ENCODE measurements at regions not wholly inside any gene's neighbourhood (a gene's known extent, or its start where the extent isn't known, plus 50 kb on each side); places are given as distances from the start of the nearest gene placed in this dataset.

DNA sequence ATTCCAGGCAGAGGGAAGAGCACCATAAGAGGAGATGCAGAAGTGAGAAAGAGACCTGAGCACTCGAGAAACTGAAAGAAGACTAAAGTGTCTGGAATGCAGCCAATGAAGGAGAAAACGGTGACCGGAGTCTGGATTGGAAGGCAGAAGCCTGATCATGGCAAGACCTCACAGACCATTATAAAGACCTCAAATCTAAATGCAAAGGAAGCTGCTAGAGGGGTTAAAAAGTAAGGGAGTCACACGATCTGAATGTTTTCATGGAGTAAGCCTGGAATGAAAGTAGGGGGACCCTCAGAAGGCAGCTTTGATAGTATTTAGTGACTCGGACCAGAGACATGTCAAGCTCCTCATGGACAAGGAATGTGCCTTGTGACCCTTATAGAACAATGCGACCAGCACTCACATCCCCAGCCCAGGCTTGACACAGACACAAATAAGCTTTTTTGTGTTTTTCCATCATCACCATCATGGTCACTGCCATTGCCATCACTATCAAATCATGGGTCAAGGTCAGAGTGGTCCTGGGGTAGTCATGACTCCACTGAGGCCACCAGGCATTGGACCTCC is 183.6 kb downstream of the SEC16B start:
- peaks cover 0 to 26% (median 0%) of the 10 kb centered on the region in 10 experiments; a peak in 6 of 20 replicates for H3K4me1 ChIP-seq
- H3K36me3 ChIP-seq, result no peaks in the 10 kb centered on the region
- H4K20me1 ChIP-seq, result no peaks in the 10 kb centered on the region
- H3K4me2 ChIP-seq, result no peak overlapping the region
- no peak overlapping the region for H3K27ac ChIP-seq
- no peaks in the 10 kb centered on the region for H3K9me3 ChIP-seq (replicated peaks in 1 of 11)
- no peaks in the 10 kb centered on the region for H3K27me3 ChIP-seq
- no peak for TF ChIP-seq Cebpa-rat (IDR thresholded peaks at IDR 0.05)
- H3K4me3 ChIP-seq, result no peak overlapping the region
- no peak overlapping the region for H3K9ac ChIP-seq

DNA sequence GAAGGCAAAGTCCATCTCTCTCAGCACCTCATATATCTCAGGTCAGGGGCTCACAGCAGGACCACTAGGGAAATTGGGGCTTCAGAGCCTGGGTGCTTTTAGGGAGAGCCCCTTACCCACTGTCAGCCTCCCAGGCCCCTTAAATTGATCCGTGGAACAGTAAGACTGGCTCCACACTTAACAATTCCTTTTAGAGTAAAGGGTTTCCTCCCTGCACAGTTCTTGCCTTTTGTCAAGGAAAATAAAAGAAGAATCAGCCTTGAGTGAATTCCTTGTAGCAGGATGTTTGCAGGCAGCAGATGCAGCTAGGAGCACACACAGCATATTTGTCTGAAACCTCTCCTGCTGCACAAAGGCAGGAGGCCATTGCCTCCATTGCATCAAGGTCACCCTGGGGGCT is 184.9 kb downstream of the SEC16B start:
- Histone ChIP-seq H4K20me1 (no peaks in the 10 kb centered on the region), H3K9ac (no peak overlapping the region), H3K4me2 (no peak overlapping the region), H3K4me1 (peaks cover 0 to 12% (median 0%) of the 10 kb centered on the region in 10 experiments; a peak in 4 of 20 replicates), H3K9me3 (replicated peaks in 1 of 11) (no peaks in the 10 kb centered on the region), H3K4me3 (no peak overlapping the region), H3K27me3 (no peaks in the 10 kb centered on the region), H3K27ac (no peak overlapping the region), H3K36me3 (no peaks in the 10 kb centered on the region)
- no peak for TF ChIP-seq Cebpa-rat (IDR thresholded peaks at IDR 0.05)

DNA sequence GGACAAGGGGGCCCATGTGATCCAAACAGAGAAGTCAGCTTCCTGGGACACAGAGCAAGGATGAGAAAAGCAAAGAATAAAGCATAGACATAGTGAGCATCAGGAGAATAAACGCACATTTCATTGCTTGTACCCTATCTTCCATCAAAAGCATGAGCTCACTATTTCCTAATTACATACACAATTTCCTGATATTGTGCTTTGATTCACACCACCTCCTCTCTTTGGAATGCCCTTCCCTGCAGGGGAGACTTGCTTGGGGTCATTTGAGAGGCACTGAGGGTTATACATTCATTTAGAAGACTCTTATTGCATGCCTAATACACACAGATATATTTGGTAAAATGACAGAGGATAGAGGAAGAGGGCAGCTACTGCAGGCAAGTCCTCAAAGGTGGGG is 185.4 kb downstream of the SEC16B start:
- no peaks in the 10 kb centered on the region for H4K20me1 ChIP-seq
- no peak overlapping the region for H3K9ac ChIP-seq
- H3K27ac ChIP-seq, result no peak overlapping the region
- H3K4me2 ChIP-seq, result no peak overlapping the region
- H3K36me3 ChIP-seq, result no peaks in the 10 kb centered on the region
- no peak overlapping the region for H3K4me3 ChIP-seq
- H3K27me3 ChIP-seq, result no peaks in the 10 kb centered on the region
- no peaks in the 10 kb centered on the region for H3K9me3 ChIP-seq (replicated peaks in 1 of 11)
- peaks cover 0 to 10% (median 0%) of the 10 kb centered on the region in 10 experiments; a peak in 3 of 20 replicates for H3K4me1 ChIP-seq
- TF ChIP-seq Cebpa-rat (IDR thresholded peaks at IDR 0.05), result no peak

DNA sequence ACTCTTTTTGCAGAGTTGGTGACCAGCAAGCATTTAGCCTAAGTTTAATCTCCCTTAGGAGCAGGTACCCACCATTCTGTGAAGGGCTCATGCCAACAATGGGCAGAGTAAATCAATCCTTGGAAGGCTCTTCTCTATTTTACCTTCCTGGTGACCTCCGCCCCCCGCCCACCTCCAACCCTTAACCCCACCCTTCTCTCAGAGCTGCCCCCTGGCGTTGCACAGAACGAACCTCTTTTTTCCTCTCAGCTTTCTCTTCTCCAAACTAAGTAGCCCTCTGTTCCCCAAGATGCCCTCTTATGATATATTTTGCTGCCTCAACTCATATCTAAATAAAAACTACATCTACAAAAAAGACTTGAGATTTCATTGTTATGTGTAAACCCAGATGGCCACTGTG is 186.8 kb downstream of the SEC16B start:
- H3K27me3 ChIP-seq, result no peaks in the 10 kb centered on the region
- H3K36me3 ChIP-seq, result no peaks in the 10 kb centered on the region
- no peak overlapping the region for H3K27ac ChIP-seq
- no peak for TF ChIP-seq Cebpa-rat (IDR thresholded peaks at IDR 0.05)
- no peak overlapping the region for H3K4me3 ChIP-seq
- no peaks in the 10 kb centered on the region for H4K20me1 ChIP-seq
- H3K4me2 ChIP-seq, result no peak overlapping the region
- H3K4me1 ChIP-seq, result no peaks in the 10 kb centered on the region
- H3K9me3 ChIP-seq (replicated peaks in 1 of 11), result no peaks in the 10 kb centered on the region
- H3K9ac ChIP-seq, result no peak overlapping the region

DNA sequence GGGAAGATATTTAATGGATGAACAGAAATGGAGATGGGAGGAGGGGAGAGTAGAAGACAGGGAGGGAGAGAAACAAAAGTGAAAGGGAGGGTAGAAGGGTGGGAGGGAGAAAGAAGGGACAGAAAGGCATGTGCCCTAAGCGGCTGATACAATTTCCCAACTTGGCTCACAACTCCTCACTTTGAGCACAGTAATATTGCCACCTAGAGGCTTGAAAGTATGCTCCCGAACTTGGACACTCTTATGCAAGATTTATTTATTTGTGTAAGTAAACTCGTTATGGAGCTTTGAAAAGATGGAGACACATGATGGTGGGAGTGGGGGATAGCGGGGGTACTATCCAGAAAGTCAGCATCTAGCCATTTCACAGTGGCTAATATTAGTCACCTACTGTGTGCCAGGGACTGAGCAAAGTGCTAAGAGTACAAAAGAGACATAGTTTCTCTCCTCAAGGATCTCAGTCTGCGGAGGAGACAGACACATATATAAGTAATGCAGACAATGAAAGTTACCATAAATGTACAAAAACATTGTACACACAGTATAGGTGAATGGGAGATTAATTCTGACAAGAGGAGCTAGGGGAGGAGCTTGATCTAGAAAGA is 189.7 kb downstream of the SEC16B start:
- no peaks in the 10 kb centered on the region for H3K36me3 ChIP-seq

DNA sequence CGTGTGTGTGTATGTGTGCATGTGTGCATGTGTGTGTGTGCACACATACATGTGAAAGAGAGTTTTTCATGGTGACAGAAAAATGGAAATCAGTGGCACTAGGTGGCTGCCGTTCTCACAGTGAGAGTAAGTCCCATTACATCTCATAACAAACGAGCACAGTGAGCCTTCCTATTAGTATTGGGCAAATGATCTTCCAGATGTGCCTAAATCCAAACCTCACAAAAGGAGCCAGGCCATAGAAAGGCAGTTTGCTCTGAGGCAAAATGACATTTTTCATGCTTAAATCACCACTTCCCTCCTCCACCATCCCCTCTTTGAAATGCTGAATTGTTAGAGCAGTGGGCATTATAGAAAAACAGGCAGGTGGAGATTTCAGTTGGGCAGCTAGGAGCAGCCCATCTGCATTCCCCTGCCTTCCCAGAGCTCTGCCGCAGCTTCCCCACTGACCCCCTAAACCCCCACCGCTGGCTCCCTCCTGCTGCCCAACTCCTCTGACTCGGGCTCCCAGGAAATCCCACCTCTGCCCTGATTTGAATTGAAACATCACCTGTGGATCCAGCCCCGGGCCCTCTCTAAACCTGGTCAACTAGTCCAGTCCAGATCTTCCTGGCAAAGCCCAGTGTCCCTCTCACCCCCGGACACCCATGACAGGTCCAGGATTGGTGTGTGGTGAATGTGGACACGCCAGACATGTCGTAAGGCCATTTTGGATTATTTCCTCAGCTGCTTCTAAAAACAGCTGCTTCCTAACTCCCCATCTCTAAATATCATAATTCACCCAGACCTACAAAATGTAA is 190.5 kb downstream of the SEC16B start:
- Histone ChIP-seq H4K20me1 (no peaks in the 10 kb centered on the region), H3K4me3 (no peak overlapping the region), H3K4me1 (no peaks in the 10 kb centered on the region), H3K36me3 (no peaks in the 10 kb centered on the region), H3K27me3 (no peaks in the 10 kb centered on the region), H3K9ac (no peak overlapping the region), H3K27ac (no peak overlapping the region), H3K9me3 (replicated peaks in 1 of 11) (peaks cover 5 to 8% (median 6%) of the 10 kb centered on the region in 11 experiments; a peak in 21 of 22 replicates), H3K4me2 (no peak overlapping the region)
- no peak for TF ChIP-seq Cebpa-rat (IDR thresholded peaks at IDR 0.05)

More for the DNA sequence above, 189.7 kb downstream of the SEC16B start:
- Histone ChIP-seq H3K9ac (no peak overlapping the region), H4K20me1 (no peaks in the 10 kb centered on the region), H3K4me3 (no peak overlapping the region), H3K9me3 (replicated peaks in 1 of 11) (no peaks in the 10 kb centered on the region), H3K27me3 (no peaks in the 10 kb centered on the region), H3K4me2 (no peak overlapping the region), H3K27ac (no peak overlapping the region), H3K4me1 (no peaks in the 10 kb centered on the region)
- no peak for TF ChIP-seq Cebpa-rat (IDR thresholded peaks at IDR 0.05)

DNA sequence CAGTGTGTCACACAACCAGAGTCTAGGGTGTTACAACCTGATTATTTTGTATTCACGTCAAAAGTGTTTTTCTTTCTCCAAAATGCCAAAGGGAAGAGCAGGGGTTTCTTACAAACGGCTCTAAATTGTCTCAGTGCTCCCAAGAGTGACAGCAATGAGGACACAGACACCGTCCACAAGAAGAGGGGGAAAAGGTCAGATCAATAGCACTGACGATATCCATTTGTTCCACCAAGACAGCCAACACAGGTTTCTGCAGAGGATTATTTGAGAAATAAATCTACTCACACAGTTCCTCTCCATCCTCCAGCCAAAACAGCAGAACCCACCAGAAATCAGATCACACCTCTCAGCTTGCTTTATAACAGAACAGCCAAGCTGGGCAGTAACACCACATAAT is 193.9 kb downstream of the SEC16B start:
- Histone ChIP-seq H3K9me3 (replicated peaks in 1 of 11) (peaks cover 21 to 30% (median 28%) of the 10 kb centered on the region in 11 experiments), H3K9ac (no peak overlapping the region), H3K4me3 (no peak overlapping the region), H3K27me3 (no peaks in the 10 kb centered on the region), H3K36me3 (no peaks in the 10 kb centered on the region), H4K20me1 (no peaks in the 10 kb centered on the region), H3K4me1 (no peaks in the 10 kb centered on the region), H3K4me2 (no peak overlapping the region), H3K27ac (no peak overlapping the region)
- no peak for TF ChIP-seq Cebpa-rat (IDR thresholded peaks at IDR 0.05)

DNA sequence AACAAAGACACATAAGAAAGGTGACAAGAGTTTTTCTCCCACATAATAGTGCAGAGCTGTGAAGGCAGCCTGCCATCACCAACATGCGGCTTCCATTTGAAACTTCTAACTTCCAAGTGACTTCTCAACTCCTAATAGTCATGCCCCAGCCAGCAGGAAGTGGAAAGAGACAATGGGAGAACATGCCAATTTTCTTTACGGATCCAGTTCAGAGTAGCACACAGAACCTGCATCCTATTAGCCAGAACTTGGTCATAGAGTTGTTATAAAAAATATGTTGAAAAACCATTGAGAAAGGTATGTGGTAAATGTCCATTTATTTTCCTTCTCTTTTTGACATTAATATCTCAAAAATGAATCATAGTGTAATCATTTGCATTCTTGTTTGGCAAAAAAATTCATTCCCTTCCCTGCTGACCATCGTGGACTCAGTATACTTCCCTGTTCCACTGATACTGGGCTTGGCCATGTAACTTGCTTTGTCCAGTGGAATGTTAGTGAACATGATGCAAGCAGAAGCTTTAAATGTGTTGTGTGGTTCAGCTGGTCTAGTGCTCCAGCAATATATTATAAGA is 197.4 kb downstream of the SEC16B start:
- no peak overlapping the region for H3K4me3 ChIP-seq
- H3K4me2 ChIP-seq, result no peak overlapping the region

DNA sequence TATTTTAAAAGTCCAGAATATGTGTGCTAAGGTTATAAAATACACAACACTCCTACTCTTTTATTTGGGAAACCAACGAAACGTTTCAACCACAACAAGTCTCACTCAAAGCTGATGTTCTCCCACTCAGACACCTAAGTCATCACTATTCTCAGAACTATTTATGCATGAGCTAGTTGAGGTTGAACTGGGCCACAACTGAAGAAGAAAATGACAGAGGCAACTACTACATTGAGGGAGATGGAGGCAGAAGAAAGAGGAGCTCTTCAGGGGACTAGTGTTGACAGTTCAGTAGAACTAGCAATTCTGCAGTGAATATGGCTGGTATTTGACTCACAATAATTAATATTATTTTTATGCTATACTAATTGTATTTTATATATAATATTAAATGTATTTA is 198.2 kb downstream of the SEC16B start:
- Histone ChIP-seq H3K4me2 (no peak overlapping the region), H3K27me3 (no peaks in the 10 kb centered on the region), H3K4me1 (no peaks in the 10 kb centered on the region)

More for the DNA sequence above, 197.4 kb downstream of the SEC16B start:
- H3K9me3 ChIP-seq (replicated peaks in 1 of 11), result peaks cover 21 to 30% (median 28%) of the 10 kb centered on the region in 11 experiments
- no peaks in the 10 kb centered on the region for H3K36me3 ChIP-seq
- H4K20me1 ChIP-seq, result no peaks in the 10 kb centered on the region
- H3K9ac ChIP-seq, result no peak overlapping the region
- no peaks in the 10 kb centered on the region for H3K4me1 ChIP-seq
- H3K27ac ChIP-seq, result no peak overlapping the region
- no peaks in the 10 kb centered on the region for H3K27me3 ChIP-seq
- TF ChIP-seq Cebpa-rat (IDR thresholded peaks at IDR 0.05), result no peak

More for the DNA sequence above, 198.2 kb downstream of the SEC16B start:
- Histone ChIP-seq H4K20me1 (no peaks in the 10 kb centered on the region), H3K9ac (no peak overlapping the region), H3K36me3 (no peaks in the 10 kb centered on the region), H3K4me3 (no peak overlapping the region), H3K9me3 (replicated peaks in 1 of 11) (peaks cover 21 to 30% (median 28%) of the 10 kb centered on the region in 11 experiments), H3K27ac (no peak overlapping the region)
- TF ChIP-seq Cebpa-rat (IDR thresholded peaks at IDR 0.05), result no peak

All from BLaER1 treated with 17β-estradiol and CSF1 and Interleukin-3, amounts not matched to agents 10 nM and 100 nM (cell line).